HCT116 (cell line): ENCODE measurements at regions not wholly inside any gene's neighbourhood (a gene's known extent, or its start where the extent isn't known, plus 50 kb on each side); places are given as distances from the start of the nearest gene placed in this dataset.

Experiments used
- POLR2A ChIP-seq: IDR thresholded peaks from 2 replicates; pipeline ENCODE4 v1.7.0; 2011; ENCODE audit warnings: borderline replicate concordance; ENCODE audit not compliant: insufficient read depth, insufficient read length; ENCODE audit errors: extremely low read depth
- TF ChIP-seq, protein P1 (sequence below), 3 experiments: fragments of 200-600 bp in 1 of 3; sonication (generic) in 1 of 3; IDR thresholded peaks in 2 of 3; conservative IDR thresholded peaks in 1 of 3; 2 replicates each; pipeline ENCODE4 v1.5.1; 2012 to 2017; ENCODE audit warnings: low read depth in 2 of 3, low read length in 2 of 3, antibody characterized with exemption in 1 of 3, borderline replicate concordance in 1 of 3, control low read depth in 1 of 3, mild to moderate bottlenecking in 1 of 3, mixed read lengths in 1 of 3, mixed run types in 1 of 3, moderate library complexity in 1 of 3; ENCODE audit not compliant: insufficient read depth in 1 of 3

DNA sequence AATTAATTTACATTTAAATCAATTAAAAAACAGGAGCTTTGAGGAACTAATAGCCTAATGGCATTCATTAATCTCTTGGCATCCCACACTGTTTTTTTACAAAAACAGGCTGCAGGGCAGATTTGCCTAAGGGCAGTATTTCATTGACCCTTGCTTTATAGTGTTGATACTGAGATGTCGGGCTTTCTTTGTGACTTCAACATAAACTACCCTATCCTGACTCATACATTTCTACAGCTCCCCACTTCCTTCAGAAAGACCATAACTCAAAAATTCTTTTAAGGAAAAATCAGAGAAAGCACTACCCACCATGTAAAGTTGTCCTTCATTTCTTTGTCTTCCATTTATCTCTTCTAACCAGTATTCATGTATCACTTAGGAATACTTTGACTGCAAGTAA, 92.2 kb upstream of the NT5E start:
- TF ChIP-seq, protein P1, sequence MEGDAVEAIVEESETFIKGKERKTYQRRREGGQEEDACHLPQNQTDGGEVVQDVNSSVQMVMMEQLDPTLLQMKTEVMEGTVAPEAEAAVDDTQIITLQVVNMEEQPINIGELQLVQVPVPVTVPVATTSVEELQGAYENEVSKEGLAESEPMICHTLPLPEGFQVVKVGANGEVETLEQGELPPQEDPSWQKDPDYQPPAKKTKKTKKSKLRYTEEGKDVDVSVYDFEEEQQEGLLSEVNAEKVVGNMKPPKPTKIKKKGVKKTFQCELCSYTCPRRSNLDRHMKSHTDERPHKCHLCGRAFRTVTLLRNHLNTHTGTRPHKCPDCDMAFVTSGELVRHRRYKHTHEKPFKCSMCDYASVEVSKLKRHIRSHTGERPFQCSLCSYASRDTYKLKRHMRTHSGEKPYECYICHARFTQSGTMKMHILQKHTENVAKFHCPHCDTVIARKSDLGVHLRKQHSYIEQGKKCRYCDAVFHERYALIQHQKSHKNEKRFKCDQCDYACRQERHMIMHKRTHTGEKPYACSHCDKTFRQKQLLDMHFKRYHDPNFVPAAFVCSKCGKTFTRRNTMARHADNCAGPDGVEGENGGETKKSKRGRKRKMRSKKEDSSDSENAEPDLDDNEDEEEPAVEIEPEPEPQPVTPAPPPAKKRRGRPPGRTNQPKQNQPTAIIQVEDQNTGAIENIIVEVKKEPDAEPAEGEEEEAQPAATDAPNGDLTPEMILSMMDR (IDR thresholded peaks at IDR 0.05 in 2 of 3, conservative IDR thresholded peaks at IDR 0.05 in 1 of 3; ENCODE audit: borderline replicate concordance in 1 of 3, insufficient read depth in 1 of 3, low read depth in 2 of 3, low read length in 2 of 3): no peak
- TF ChIP-seq POLR2A: no peak
